GM19240 (cell line): ENCODE measurements at regions not wholly inside any gene's neighbourhood (a gene's known extent, or its start where the extent isn't known, plus 50 kb on each side); places are given as distances from the start of the nearest gene placed in this dataset.

Experiments used
- DNase-seq: peaks from one replicate; pipeline ENCODE4 v3.0.0; 2011; ENCODE audit warnings: low spot score; ENCODE audit not compliant: insufficient read length

- no peak for DNase-seq
Observed at GRCh38 chr4:132526652-132527051, 622.4 kb upstream of the PCDH10 start.

GRCh38 chr4:132527817-132528216 lies 621.3 kb upstream of the PCDH10 start:
- no peak for DNase-seq

- no peak for DNase-seq
Observed at GRCh38 chr4:132530861-132531260, 618.2 kb upstream of the PCDH10 start.

- DNase-seq = no peak
Observed at GRCh38 chr4:132540268-132540667, 608.8 kb upstream of the PCDH10 start.

- no peak for DNase-seq
Observed at GRCh38 chr4:132540797-132541196, 608.3 kb upstream of the PCDH10 start.

GRCh38 chr4:132542228-132542627 lies 606.9 kb upstream of the PCDH10 start:
- DNase-seq = no peak

- no peak for DNase-seq
Observed at GRCh38 chr4:132548463-132548862, 600.6 kb upstream of the PCDH10 start.

GRCh38 chr4:132556316-132556715 lies 592.8 kb upstream of the PCDH10 start:
- no peak for DNase-seq

- no peak for DNase-seq
Observed at GRCh38 chr4:132557660-132558059, 591.4 kb upstream of the PCDH10 start.

- DNase-seq = no peak
Observed at GRCh38 chr4:132564920-132565319, 584.2 kb upstream of the PCDH10 start.

GRCh38 chr4:132565542-132565941 lies 583.6 kb upstream of the PCDH10 start:
- no peak for DNase-seq

- no peak for DNase-seq
Observed at GRCh38 chr4:132572210-132572609, 576.9 kb upstream of the PCDH10 start.

- DNase-seq = no peak
Observed at GRCh38 chr4:132587626-132588025, 561.5 kb upstream of the PCDH10 start.

GRCh38 chr4:132592340-132592739 lies 556.8 kb upstream of the PCDH10 start:
- DNase-seq = no peak

- no peak for DNase-seq
Observed at GRCh38 chr4:132592850-132593249, 556.2 kb upstream of the PCDH10 start.

- no peak for DNase-seq
Observed at GRCh38 chr4:132593717-132594400, 555.2 kb upstream of the PCDH10 start.

GRCh38 chr4:132596186-132596585 lies 552.9 kb upstream of the PCDH10 start:
- DNase-seq = no peak

- DNase-seq = no peak
Observed at GRCh38 chr4:132605551-132605950, 543.5 kb upstream of the PCDH10 start.

GRCh38 chr4:132614682-132615081 lies 534.4 kb upstream of the PCDH10 start:
- DNase-seq = no peak

- no peak for DNase-seq
Observed at GRCh38 chr4:132619968-132620367, 529.1 kb upstream of the PCDH10 start.

GRCh38 chr4:132642016-132642817 lies 506.9 kb upstream of the PCDH10 start:
- DNase-seq = peak; percentile 14

- DNase-seq = no peak
Observed at GRCh38 chr4:132646186-132646585, 502.9 kb upstream of the PCDH10 start.

- no peak for DNase-seq
Observed at GRCh38 chr4:132651196-132651595, 497.9 kb upstream of the PCDH10 start.
